ENCODE measurements at regions not wholly inside any gene's neighbourhood (a gene's known extent, or its start where the extent isn't known, plus 50 kb on each side); places are given as distances from the start of the nearest gene placed in this dataset.

DNA sequence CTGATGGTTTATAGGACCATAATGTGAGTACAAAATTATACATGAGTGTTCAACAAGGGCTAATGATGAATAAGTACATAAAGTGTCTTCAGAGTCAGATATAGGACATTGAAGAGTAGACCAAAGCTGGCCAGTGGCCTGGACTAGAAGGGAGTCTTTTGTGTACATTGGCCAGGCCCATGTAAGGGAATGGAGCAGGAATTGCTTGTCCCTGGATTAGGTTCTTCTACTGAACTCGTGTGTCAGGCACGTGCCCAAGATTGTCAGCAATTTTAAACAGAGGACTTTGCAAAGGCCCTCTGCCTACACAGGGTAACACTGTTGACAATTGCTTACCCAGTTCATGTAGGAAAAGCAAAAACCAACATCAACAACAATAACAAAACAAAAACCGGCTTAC is 196.0 kb upstream of the SEL1L start:
- TF ChIP-seq, protein P1, sequence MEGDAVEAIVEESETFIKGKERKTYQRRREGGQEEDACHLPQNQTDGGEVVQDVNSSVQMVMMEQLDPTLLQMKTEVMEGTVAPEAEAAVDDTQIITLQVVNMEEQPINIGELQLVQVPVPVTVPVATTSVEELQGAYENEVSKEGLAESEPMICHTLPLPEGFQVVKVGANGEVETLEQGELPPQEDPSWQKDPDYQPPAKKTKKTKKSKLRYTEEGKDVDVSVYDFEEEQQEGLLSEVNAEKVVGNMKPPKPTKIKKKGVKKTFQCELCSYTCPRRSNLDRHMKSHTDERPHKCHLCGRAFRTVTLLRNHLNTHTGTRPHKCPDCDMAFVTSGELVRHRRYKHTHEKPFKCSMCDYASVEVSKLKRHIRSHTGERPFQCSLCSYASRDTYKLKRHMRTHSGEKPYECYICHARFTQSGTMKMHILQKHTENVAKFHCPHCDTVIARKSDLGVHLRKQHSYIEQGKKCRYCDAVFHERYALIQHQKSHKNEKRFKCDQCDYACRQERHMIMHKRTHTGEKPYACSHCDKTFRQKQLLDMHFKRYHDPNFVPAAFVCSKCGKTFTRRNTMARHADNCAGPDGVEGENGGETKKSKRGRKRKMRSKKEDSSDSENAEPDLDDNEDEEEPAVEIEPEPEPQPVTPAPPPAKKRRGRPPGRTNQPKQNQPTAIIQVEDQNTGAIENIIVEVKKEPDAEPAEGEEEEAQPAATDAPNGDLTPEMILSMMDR (IDR thresholded peaks at IDR 0.05): no peak
- TF ChIP-seq POLR2AphosphoS5 (IDR thresholded peaks at IDR 0.05): no peak

All from transverse colon (tissue), 4 donors.